LNCAP (cell line): ENCODE measurements at regions not wholly inside any gene's neighbourhood (a gene's known extent, or its start where the extent isn't known, plus 50 kb on each side); places are given as distances from the start of the nearest gene placed in this dataset.

Experiments used
- TF ChIP-seq, protein P1 (sequence below): fragments of 450-650 bp; IDR thresholded peaks from 2 replicates; pipeline ENCODE4 v1.5.1; 2017; ENCODE audit warnings: mild to moderate bottlenecking

DNA sequence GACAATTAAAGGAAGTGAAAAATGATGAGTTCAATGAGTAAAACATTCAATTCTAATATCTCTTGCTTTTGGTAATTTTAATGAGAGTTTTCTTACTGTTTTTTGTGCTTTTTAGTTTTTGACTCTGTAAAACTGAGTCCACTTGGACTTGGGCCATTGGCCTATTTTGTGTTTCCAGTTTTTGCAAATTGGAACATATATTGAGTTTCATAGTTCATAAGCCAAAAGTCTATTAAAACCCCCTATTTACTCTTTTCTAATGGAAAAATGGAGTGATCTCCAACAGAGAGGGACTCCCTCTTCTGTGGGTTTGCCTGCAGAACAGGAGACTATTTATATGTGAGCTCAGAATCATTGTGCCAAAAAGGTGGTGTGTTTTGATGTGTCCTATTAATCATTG, 219.7 kb upstream of the SPRY2 start:
- TF ChIP-seq, protein P1, sequence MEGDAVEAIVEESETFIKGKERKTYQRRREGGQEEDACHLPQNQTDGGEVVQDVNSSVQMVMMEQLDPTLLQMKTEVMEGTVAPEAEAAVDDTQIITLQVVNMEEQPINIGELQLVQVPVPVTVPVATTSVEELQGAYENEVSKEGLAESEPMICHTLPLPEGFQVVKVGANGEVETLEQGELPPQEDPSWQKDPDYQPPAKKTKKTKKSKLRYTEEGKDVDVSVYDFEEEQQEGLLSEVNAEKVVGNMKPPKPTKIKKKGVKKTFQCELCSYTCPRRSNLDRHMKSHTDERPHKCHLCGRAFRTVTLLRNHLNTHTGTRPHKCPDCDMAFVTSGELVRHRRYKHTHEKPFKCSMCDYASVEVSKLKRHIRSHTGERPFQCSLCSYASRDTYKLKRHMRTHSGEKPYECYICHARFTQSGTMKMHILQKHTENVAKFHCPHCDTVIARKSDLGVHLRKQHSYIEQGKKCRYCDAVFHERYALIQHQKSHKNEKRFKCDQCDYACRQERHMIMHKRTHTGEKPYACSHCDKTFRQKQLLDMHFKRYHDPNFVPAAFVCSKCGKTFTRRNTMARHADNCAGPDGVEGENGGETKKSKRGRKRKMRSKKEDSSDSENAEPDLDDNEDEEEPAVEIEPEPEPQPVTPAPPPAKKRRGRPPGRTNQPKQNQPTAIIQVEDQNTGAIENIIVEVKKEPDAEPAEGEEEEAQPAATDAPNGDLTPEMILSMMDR: no peak

DNA sequence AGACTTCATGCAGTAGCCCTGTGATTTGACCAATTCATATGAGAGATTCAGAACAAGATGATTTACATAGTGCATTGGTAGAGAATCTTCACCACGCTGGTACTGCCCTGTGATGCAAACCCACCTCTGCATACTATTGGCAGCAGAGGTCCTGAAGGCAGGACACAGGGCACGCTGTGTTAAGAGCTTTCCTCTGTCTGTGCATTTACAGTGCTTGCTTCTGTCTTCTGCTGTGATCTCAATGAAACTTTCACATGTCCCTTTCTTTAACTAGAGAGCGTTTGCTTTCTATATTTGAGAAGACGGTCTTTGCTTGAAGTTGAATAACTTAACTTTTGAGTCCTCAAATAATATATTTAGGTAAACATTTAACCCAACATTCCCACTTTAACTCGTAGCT, 219.0 kb upstream of the SPRY2 start:
- TF ChIP-seq, protein P1: no peak

DNA sequence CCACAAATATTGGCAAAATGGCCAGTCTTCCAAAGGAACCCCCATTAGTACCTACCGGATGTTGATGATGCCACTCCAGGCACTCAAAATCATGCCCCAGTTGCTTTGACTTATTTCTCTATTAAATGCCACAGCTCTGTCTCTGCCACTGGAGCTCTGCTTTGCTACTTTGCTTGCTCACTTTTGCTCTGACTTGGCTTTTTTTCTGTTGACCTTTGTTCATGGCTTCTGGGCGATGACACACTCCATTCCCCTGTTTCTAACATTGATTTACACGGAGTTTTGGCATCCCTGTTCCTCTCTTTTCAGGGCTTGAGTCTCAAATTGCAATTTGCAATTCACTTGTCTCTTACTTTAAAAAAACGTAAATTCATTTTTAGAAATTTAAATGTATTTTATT, 217.1 kb upstream of the SPRY2 start:
- TF ChIP-seq, protein P1: no peak

DNA sequence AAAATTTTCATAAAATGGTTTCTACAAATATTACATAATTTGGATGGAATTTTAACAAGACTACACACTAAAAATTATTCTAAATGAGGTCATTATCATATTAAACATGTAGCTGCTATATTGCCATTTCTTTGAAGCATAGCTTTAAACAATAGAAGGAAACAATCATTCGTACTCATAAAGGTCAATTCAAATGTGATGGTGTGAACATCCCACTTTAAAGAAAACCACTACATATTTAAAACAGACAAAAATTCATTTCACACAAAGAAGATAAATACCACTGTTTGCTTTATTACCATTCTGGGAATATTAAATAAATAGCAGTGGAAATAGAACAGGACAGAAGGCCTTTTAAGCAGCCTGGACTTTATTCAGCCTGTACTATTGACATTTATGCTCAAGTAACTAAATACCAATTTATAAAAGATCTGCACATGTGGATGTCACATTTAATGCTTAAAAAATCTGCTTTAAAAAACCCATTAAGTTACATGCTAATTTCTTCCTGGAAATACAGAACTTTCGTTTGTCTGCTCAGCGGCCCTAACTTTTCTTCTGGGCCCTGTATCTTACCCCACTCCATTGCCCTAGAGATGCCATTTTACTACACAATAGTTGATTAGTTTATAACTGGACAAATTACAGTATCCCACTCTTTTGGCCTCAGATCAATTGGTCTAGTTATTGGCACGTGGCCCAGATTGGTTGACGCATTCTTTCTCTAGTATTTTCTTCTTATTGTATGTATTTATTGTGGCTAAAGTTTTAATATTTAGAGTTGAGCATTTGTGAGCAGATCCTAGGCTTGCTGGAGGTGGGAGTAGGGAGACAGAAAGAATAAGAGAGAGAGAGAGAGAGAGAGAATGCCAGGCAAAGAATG, 215.1 kb upstream of the SPRY2 start:
- TF ChIP-seq, protein P1: no peak

DNA sequence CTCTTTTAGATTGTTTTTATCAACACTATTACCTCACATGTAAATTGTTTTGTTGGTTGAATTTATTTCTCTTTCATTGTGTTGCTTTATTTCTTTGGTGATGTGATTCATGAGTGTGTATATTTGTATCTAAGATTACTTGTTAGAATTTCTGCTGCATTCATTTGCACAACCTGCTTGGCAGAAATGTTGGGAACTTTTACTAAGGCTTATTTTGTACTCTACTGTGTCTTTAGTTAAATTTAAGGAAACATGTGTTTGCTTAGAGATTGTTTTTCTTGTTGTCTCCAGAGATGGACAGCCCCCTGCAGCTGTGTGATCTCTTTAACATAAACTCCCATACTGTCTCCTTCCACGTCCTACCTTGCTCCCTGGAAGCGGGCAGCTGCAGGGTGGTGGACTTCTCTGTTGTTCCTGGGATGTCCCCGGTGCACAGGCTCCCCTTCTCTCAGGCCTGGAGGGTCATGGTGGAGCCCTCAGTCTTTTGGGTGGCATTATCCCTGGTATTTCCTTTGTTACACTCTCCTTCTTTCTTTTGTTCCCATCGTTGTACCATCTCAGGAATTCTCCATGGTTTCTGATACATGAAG, 212.0 kb upstream of the SPRY2 start:
- TF ChIP-seq, protein P1: no peak

DNA sequence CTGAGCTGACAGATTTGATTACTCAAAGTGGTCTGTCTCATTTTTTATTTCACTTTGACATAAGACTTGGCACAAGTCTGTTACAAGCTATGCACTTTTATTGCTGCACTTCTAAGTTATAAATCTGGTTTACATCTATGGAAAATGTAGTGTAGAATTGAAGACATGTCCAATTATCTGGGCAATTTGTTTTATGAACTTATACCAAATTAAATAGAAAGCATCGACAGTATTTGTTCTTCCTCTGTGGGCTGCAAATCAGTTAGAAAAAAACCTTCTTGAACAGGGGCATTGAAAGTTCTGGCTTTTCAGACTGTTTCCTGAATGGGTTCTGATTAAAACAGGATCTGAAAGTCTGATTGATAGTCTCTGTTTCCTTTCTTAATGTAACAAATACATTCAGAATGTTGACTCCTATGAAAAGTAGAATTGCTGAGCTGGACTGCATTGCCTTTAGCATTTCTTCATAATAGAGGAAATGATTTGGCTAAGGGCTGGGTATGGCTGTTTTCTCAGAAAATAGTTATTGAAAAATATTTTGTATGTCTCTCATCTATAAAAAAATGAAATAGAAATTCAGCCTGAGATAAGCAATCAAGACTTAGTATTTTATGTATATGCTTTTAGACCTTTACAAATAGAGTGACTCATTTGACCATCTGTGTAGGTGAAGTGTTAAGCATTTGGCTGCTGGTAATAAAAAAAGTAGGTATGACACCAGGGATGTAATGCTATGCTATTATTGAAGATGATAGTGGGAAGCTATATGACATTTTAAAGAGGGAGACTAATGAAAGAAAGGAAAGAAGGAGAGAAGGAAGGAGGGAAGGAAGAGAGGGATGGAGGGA, 210.9 kb upstream of the SPRY2 start:
- TF ChIP-seq, protein P1: no peak

DNA sequence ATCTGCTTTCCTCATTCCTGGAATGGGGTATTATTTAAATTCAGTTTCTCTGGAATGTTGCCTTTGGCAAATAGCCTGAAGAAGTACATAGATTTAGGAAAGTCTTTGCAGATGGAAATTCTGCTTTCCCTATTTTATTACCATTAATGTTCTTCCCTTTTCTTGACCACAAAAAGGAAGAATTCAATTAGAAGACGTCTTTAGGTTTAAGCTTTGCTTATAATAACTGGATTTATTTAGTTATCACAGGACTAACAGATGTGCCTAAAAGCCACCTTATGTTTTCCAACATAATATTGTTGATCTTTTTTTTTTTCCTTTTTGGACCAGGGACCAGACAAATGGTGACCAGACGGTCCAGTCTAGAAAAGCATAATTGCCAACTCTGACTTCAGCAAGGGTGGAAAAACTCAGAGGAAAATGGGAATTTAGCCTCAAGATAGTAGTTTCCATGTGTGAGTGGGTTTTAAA, 210.1 kb upstream of the SPRY2 start:
- TF ChIP-seq, protein P1: no peak
